Erythroblast (primary cell): ENCODE measurements at regions not wholly inside any gene's neighbourhood (a gene's known extent, or its start where the extent isn't known, plus 50 kb on each side); places are given as distances from the start of the nearest gene placed in this dataset.

Experiments used
- GATA1 ChIP-seq: IDR thresholded peaks from 2 replicates; pipeline ENCODE4 v1.6.1; 2011; ENCODE audit warnings: low read depth, mild to moderate bottlenecking, control low read depth, low read length, moderate library complexity
- POLR2A ChIP-seq: IDR thresholded peaks from 2 replicates; pipeline ENCODE4 v1.6.1; 2011; ENCODE audit warnings: mild to moderate bottlenecking, low read length

DNA sequence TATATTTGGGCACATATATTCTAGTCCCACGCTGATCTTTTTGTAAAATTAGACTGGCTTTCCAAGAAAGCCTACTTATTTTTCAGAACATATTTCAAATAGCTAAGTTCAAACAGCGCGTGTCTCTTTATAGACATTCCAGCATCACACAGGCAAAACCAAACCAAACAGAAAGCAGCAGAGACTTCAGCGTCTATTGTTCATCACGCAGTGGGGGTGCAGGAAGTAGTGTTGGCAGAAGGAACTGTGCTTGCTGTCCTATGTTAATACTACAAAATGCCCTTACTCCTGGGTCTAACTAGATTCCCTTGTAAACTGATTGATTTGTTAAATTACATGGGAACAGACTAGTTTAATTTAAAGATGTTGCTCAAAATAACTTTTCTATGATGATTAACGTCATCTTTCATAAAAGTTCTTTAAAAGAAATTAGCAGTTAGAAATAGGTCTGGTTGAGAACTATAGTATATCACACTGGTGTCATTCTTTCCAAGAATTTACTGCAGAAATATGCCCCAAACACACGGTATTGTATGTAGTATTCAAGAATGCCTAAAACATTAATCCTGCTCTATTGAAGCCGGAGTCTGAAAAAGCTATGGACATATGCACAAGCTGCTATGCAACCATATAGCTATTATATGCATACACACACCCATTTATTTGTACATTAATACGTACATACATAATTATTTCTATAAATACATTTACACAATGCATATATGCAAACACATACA, 436.3 kb downstream of the CBLN2 start:
- TF ChIP-seq POLR2A = no peak
- TF ChIP-seq GATA1 = no peak
